EH (cell line): ENCODE measurements at regions not wholly inside any gene's neighbourhood (a gene's known extent, or its start where the extent isn't known, plus 50 kb on each side); places are given as distances from the start of the nearest gene placed in this dataset.

Experiments
- DNase-seq: peaks from one replicate; pipeline ENCODE4 v3.0.0-alpha.2; 2015; ENCODE audit warnings: low read depth

DNA sequence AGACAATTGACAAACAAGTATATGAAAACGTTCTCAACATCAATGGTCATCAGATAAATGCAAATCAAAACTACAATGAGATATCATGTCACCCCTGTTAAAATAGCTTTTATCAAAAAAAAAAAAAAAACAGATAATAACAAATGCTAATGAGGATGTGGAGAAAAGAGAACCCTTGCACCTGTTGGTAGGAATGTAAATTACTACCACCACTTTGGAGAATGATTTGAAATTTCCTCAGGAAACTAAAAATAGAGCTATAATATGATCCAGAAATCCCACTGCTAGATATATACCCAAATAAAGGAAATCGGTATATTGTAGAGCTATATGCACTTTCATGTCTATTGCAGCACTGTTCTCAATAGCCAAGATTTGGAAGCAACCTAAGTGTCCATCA lies 470.6 kb upstream of the FSTL5 start:
- DNase-seq: no peak

- DNase-seq: no peak
Observed at GRCh38 chr4:162622664-162623063, 458.9 kb upstream of the FSTL5 start.

DNA sequence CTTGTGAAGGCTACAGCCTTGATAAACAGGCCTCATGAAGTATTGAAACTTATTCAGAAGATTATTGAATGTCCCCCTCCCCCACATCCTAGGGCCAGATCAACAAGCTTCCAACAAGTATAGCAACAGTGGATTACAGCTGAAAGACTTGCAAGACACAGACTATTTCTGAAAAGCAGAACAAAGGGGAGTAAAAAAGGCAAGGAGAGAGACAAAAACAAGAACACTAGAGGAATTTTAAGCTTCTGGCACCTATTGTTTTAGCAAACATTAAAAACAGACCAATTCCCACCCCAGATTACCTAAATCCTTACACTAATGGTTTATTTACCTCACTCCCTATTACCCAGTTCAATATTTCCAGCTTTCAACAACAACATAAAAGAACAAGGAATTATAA lies 446.3 kb upstream of the FSTL5 start:
- DNase-seq: no peak

GRCh38 chr4:162586266-162586665 lies 422.5 kb upstream of the FSTL5 start:
- DNase-seq: no peak

- DNase-seq: no peak
Observed at GRCh38 chr4:162582180-162582579, 418.4 kb upstream of the FSTL5 start.

- DNase-seq: no peak
Observed at GRCh38 chr4:162565730-162566129, 401.9 kb upstream of the FSTL5 start.

DNA sequence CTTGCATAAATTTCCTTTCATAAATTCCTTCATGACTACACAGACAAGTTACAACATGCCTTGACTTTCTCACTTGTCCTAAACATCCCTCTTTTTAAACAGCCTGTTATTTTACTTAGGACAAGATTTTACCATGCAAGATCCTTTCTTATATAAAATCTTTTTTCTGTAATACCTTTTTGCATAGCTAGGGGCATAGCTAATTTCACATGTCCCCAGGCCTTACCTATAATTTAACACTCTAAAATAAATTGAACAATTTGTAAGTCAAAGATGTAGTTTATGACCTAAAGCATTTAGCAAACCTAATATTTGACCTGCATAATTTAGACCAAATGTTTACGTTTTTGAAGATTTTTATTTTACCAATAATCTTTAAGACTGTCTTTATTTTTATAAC lies 396.3 kb upstream of the FSTL5 start:
- DNase-seq: no peak

DNA sequence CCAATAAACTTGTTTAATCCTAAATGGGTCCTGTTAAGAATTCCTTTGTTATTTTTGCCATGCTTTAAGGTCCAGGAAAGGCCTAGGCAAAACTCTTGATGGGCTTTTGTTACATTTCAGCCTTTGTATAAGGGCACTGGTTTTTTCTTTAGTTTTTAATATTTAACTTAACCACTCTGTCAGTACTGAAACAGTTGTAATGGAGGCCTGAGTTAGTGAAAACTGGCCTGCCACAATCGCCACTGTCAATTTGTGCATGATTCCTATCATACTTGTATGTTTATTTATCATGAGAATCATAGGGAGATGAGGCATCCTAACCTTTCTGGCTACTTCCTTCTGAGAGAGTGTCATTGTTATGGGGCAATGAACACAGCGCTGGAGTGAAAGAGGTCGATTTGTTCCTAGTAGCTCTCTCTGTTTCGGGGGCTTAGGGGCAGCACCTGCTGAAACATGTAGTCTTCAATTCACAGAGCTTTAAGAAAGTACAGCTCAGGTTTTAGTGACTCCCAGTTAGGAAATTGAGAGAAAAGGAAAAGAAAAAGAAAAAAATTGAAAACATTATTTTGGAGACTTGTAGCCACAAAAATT lies 393.8 kb upstream of the FSTL5 start:
- DNase-seq: no peak

DNA sequence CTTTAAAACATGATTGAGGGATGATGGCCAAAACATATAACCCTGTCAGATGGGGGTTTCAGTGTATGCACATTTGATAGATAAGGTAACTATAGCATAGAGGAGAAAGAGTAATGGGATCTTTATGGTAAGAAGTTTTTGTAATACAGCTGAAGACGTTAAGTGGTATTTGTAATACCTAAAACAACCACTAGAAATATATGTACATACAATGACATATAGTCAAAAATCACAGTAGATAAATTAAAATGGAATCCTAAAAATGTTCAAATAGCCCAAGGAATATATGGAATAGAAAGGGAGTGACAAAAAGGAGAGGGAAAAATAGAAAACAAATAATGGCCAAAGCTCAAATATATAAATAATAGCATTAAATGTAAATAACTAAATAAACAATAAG lies 371.3 kb upstream of the FSTL5 start:
- DNase-seq: no peak

DNA sequence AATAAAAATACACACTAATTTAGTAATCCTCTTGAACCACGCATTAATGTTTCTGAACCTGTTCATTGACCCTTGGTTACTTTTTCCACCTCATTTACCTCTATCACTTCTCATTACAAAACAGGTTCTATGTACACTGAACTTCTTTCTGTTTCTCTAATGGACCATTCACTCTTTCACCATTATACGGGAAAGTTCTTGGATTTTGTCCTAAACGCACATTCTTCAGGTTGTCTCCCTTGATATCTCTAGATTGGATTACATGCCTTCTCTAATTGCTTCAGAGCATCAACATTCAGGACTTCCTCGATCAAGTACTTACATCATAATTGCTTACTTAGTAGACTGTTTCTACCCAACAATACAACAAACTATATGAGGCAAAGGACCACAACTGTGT lies 359.4 kb upstream of the FSTL5 start:
- DNase-seq: no peak

DNA sequence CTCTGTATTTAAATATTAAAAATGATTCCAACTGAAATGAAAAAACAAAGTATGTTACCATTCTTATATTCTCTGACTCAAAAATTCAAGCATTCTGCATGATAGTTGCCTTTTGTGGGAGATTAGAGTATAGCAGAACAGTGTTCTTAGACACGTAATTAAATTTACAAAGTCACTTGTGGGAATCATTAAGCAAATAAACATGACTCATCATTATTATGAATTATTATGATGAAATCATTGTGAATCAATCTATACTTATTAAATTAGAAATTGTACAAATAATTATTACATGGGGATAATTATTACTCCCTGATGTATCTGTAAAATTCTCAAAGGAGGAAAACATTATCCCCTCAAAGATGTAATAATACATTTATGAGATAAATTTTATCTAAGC lies 358.9 kb upstream of the FSTL5 start:
- DNase-seq: no peak

GRCh38 chr4:162510937-162511336 lies 347.1 kb upstream of the FSTL5 start:
- DNase-seq: no peak

DNA sequence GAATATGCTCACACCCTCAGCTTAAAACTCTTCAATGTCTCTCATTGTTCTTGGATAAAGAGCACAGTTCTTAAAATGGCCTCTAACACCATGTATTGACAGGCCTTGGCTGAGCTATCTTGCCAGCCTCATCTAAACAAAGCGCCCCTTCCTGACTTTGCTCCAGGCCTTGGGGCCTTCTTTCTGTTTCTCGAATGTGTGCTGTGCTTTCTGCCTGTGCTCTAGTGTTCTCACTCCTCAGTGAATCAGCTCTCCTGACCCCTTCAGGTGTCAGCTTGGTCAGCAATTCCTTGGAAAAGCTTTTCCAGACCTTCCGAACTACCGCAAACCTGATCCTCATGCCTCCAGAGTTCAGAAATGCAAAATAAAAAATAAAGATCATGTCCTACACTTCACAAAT lies 346.3 kb upstream of the FSTL5 start:
- no peak for DNase-seq

- no peak for DNase-seq
Observed at GRCh38 chr4:162509333-162509732, 345.5 kb upstream of the FSTL5 start.

DNA sequence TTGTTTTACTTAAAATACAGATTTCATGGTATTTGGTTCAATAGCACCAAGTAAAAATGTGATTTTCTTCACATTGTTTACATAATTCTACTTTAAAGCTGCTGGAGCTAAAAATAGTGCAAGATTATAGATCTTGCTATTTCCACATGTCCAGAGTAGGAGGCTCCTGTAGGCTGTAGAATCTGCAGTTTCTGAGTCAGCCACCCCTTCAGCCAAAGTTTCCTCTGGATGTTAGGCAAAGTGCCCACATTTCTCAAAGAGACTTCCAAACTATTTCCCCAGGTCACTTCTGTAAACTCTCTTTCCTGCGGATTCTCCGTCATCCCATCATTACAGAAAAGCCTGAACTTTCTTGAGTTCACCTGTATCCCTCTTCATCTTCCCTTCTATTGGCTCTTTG lies 342.5 kb upstream of the FSTL5 start:
- no peak for DNase-seq

DNA sequence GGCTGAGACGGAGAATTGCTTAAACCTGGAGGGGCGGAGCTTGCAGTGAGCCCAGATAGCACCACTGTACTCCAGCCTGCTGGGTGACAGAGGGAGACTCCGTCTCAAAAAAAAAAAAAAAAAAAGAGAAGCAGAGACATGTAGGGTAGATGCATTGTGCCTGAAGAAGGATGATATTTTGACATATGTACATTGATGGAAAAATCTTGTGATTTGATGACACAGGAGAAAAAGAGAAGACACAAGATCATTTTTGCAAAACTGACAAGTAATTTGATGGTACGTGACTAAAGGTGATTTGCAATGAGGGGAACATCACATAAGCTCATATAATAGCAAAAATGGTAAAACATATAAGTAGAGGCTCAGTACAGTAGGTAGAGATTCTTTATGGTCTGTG lies 340.1 kb upstream of the FSTL5 start:
- no peak for DNase-seq

GRCh38 chr4:162502109-162502508 lies 338.3 kb upstream of the FSTL5 start:
- DNase-seq: no peak

DNA sequence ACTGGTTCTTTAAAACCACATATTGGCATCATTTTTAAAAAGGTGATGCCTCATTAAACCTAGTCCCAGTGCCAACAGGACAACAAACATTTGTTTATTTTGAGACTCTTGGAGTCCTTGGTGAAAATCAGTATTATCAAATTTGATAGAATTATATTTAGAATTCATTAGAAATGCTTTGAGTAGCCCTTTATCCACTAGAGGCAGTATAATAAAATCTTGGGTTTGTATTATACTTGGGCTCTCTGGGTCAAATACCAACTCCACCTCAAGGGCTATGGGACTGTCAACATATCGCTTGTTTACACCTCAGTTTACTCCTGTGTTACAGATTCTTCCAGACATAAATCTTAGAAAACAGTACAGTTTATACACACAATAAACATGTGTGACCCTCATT lies 335.7 kb upstream of the FSTL5 start:
- DNase-seq: no peak

GRCh38 chr4:162498168-162498567 lies 334.4 kb upstream of the FSTL5 start:
- no peak for DNase-seq

GRCh38 chr4:162497564-162498167 lies 333.9 kb upstream of the FSTL5 start:
- peak; percentile 45 for DNase-seq

GRCh38 chr4:162494935-162495334 lies 331.1 kb upstream of the FSTL5 start:
- no peak for DNase-seq

DNA sequence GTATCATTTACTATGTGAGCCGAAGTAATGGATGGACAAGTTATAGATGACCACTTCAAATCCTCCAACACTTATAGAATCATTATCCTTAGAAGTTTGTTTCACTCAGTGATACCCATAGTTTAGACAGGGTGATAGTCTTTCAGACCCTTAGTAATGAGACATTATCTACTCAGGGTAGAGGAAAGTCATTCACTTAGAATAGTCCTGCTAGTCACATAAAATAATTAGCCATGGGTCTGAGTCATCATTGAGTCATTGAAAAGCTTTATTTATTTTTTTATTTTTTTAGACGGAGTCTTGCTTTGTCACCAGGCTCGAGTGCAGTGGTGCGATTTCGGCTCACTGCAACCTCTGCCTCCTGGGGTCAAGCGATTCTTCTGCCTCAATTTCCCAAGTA lies 321.7 kb upstream of the FSTL5 start:
- DNase-seq: peak; percentile 2

DNA sequence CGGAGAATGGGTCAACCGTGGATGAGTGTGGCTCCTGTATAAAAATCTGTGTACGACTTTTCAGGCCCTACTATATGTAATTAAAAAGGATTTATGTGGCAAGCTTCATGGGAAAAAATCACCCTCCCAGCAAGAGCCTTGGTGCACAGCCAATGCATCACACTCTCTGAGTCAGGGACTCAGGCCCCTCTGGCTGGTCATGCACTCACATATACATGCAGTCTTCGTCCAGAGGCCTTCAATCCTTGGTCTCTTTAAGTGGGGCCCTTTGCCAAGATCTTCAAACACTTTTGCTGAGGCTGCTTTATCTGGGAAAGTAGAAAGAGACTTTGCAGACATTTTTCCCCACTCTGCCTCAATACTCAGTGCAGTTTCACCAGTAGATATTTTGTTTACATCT lies 311.4 kb upstream of the FSTL5 start:
- no peak for DNase-seq

GRCh38 chr4:162469977-162470376 lies 306.2 kb upstream of the FSTL5 start:
- no peak for DNase-seq
